ENCODE measurements at regions not wholly inside any gene's neighbourhood (a gene's known extent, or its start where the extent isn't known, plus 50 kb on each side); places are given as distances from the start of the nearest gene placed in this dataset.

GRCh38 chr3:187955587-187955952, 198.4 kb upstream of the LPP start:
- DNase-seq (ENCODE audit: low spot score) (no peak), ATAC-seq (ENCODE audit: insufficient number of reproducible peaks, low FRiP score, low read depth) (no peak)
- Histone ChIP-seq H3K36me3 (no peaks in the 10 kb centered on the region), H3K4me3 (no peak overlapping the region), H3K4me1 (ENCODE audit: control insufficient read depth in 1 of 2, low read depth in 2 of 2) (no peaks in the 10 kb centered on the region), H3K27ac (no peak overlapping the region), H3K27me3 (replicated peaks; ENCODE audit: insufficient read depth) (no peaks in the 10 kb centered on the region), H3K9me3 (no peaks in the 10 kb centered on the region)
- no peak for TF ChIP-seq CTCF (IDR thresholded peaks at IDR 0.05)

GRCh38 chr3:187957165-187957581, 196.8 kb upstream of the LPP start:
- no peaks in the 10 kb centered on the region for H3K9me3 ChIP-seq
- no peaks in the 10 kb centered on the region for H3K27me3 ChIP-seq (replicated peaks; ENCODE audit: insufficient read depth)
- no peak overlapping the region for H3K4me3 ChIP-seq
- ATAC-seq (ENCODE audit: insufficient number of reproducible peaks, low FRiP score, low read depth) (no peak), DNase-seq (ENCODE audit: low spot score) (no peak)
- no peaks in the 10 kb centered on the region for H3K4me1 ChIP-seq (ENCODE audit: control insufficient read depth in 1 of 2, low read depth in 2 of 2)
- no peak overlapping the region for H3K27ac ChIP-seq
- H3K36me3 ChIP-seq = no peaks in the 10 kb centered on the region
- TF ChIP-seq CTCF (IDR thresholded peaks at IDR 0.05) = no peak

GRCh38 chr3:187957582-187957981, 196.4 kb upstream of the LPP start:
- no peaks in the 10 kb centered on the region for H3K4me1 ChIP-seq (ENCODE audit: control insufficient read depth in 1 of 2, low read depth in 2 of 2)
- no peak overlapping the region for H3K4me3 ChIP-seq
- TF ChIP-seq CTCF (IDR thresholded peaks at IDR 0.05) = no peak
- H3K36me3 ChIP-seq = no peaks in the 10 kb centered on the region
- ATAC-seq (ENCODE audit: insufficient number of reproducible peaks, low FRiP score, low read depth) (no peak), DNase-seq (ENCODE audit: low spot score) (no peak)
- no peaks in the 10 kb centered on the region for H3K27me3 ChIP-seq (replicated peaks; ENCODE audit: insufficient read depth)
- no peak overlapping the region for H3K27ac ChIP-seq
- no peaks in the 10 kb centered on the region for H3K9me3 ChIP-seq

- no peak overlapping the region for H3K4me3 ChIP-seq
- no peak overlapping the region for H3K27ac ChIP-seq
- no peaks in the 10 kb centered on the region for H3K27me3 ChIP-seq (replicated peaks; ENCODE audit: insufficient read depth)
- DNase-seq (ENCODE audit: low spot score) = no peak
- no peak for ATAC-seq (ENCODE audit: insufficient number of reproducible peaks, low FRiP score, low read depth)
- TF ChIP-seq CTCF (IDR thresholded peaks at IDR 0.05) = no peak
- H3K4me1 ChIP-seq (ENCODE audit: control insufficient read depth in 1 of 2, low read depth in 2 of 2) = no peaks in the 10 kb centered on the region
- H3K9me3 ChIP-seq = no peaks in the 10 kb centered on the region
- no peaks in the 10 kb centered on the region for H3K36me3 ChIP-seq
Measured at GRCh38 chr3:187958432-187959003, 195.4 kb upstream of the LPP start.

DNA sequence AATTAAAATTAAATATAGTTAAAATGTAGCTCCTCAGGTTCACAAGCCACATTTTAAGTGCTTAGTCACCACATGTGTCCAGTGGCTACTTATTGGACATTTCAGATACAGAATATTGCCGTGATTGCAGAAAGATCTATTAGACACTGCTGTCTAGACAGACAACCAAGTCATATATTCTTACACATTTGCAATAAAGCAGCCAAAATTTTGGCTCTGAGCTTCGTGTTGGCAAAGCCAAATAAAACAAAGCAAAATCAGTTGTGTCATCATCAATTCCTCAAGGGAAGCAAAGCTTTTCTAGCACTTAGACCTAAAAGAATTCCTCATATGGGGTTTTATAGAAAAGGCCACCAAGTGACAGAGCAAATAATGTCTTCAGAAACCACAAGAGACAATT, 193.1 kb upstream of the LPP start:
- Histone ChIP-seq H3K4me1 (ENCODE audit: control insufficient read depth in 1 of 2, low read depth in 2 of 2) (no peaks in the 10 kb centered on the region), H3K4me3 (no peak overlapping the region), H3K9me3 (no peaks in the 10 kb centered on the region), H3K36me3 (no peaks in the 10 kb centered on the region), H3K27me3 (replicated peaks; ENCODE audit: insufficient read depth) (no peaks in the 10 kb centered on the region), H3K27ac (no peak overlapping the region)
- ATAC-seq (ENCODE audit: insufficient number of reproducible peaks, low FRiP score, low read depth) (no peak), DNase-seq (ENCODE audit: low spot score) (no peak)
- TF ChIP-seq CTCF (IDR thresholded peaks at IDR 0.05) = no peak
